ENCODE measurements at regions not wholly inside any gene's neighbourhood (a gene's known extent, or its start where the extent isn't known, plus 50 kb on each side); places are given as distances from the start of the nearest gene placed in this dataset.
"Not testable (repeated sequence)": the region's sequence is repeated elsewhere in the genome, so short reads cannot be mapped to it uniquely, and the experiment has no call there.

DNA sequence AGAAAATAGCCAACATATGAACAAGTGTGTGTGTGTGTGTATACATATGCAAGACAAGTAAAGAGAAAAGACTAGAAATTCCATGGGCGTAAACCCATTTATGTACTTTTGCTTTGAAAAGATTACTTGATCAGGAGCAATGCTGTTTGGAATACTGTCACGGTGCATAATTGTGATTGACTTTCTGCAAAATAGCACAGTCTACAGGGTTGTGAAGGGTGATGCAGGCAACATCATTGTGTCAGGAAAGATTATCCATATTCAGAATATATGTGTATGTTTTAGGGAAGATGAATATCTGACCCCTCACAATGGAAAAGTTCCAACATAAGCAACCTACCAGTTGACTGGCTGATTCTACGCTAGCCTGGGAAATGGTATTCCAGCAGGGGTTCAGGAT is 307.7 kb downstream of the JRKL start:
- DNase-seq (ENCODE audit: low spot score) = no peak

DNA sequence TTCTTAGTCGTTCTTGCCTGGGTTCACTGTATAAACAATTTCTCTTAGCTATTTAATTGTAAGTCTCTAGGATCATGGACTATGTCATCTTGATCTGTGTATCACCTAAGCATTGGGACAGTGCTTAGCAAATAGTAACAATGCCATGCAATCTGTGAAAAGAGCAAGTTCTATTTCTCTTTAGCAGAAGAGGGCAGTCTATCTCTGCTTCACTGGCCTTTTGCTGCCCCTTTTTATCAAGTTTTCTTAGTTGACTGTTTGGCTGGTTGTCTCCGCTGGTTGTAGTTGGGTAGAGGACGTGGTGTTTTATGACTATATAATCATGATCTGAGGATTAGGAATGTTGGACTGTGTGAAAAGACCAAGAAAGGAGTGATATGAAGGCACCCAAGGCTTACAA is 315.0 kb downstream of the JRKL start:
- no peak for DNase-seq (ENCODE audit: low spot score)

DNA sequence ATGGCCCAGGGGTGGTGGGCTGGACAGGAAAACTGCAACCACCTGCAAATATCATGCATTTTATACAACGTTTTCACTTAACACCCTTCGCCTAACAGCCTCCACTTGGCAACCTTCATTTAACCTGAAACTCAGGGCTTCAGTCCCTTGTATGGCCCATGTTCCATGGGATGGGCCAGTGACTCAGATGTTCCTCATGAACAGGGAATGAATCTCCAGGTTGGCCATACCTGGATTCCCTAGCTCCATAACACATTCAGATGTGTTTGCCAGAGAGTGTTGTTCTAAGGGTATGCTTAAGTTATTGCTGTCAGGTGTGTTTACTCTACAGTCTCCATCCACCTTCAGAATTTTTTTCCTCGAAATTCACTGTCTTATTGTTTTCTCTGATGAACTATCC is 316.9 kb downstream of the JRKL start:
- DNase-seq (ENCODE audit: low spot score) = no peak

DNA sequence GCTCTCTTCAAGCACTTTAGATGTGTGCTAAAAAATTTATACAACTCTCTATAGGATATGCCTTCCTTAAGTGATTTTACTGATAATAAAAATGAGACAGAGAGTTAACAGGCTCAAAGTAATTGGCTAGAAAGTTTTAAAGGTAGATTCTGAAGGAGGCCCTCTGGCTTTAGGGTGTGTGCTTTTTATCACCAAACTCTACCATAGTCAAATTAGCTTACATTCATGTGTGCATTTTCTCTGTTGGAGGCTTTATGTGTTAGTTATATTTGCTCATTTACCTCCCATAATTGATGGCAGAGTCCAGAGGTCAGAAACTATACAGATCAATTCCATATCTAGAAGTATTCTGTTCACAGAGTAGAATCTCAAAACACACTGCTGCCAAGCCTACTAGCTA is 317.5 kb downstream of the JRKL start:
- no peak for DNase-seq (ENCODE audit: low spot score)

DNA sequence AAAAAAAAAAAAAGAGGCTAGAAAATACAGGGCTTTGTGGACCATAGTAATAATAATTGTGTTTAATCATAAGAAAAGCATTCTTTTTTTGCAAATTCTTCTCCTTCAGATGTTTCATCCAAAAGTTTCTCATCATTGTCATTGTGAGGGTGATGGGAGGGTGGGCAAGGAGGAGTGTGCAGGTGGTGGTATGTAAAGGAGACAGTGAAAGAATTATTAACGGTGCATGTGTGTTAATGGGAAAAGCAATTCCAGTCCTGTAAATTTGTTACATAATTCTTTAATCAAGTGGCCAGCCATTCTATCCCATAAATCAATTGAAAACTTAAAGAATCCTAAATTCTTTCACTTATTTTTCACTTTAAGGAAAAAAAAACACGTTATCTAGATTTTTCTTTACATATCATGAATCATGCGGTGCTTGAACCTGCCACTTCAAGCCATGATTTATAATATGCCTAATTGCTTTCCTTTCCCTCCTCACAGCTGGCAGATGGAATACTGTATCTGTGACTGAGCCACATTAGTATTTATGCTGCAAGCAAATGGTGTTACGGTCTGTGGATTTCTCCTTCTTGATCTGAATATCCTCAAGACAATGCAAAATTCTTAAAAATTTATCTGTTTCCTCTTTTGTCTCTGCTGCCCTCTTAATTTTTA is 318.5 kb downstream of the JRKL start:
- no peak for DNase-seq (ENCODE audit: low spot score)

DNA sequence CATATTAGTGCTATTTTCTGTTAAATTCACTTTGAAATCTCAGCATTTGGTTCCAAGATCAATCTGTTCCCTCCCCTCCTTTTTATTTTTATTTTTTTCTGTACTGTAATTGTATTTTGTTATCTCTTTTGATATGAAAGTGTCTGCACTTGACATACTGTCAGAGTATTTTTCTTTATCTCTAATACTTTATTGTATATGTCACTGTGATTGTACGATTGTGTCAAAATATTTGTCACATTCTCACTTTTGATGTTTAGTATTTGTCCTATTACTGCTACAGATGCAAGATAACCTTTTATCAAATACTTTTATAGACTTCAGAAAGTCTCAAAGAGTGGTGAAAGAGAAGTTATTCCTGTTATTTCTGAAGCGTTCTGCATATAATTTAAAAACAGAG is 323.5 kb downstream of the JRKL start:
- no peak for DNase-seq (ENCODE audit: low spot score)

DNA sequence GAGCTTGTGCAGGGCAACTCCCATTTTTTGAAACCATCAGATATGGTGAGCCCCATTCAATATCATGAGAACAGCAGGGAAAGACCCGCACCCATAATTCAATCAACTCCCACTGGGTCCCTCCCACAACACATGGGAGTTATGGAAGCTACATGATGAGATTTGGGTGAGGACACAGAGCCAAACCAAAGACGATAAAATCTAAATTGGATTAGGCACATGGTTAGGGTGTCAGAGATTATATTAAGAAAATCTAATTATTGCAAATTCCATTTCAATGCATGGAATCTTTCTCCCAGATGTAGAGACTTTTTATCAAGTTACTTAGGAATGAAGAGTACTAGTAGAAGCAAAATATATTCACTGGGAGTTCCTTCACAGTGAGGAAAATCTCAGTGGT is 324.9 kb downstream of the JRKL start:
- no peak for DNase-seq (ENCODE audit: low spot score)

DNA sequence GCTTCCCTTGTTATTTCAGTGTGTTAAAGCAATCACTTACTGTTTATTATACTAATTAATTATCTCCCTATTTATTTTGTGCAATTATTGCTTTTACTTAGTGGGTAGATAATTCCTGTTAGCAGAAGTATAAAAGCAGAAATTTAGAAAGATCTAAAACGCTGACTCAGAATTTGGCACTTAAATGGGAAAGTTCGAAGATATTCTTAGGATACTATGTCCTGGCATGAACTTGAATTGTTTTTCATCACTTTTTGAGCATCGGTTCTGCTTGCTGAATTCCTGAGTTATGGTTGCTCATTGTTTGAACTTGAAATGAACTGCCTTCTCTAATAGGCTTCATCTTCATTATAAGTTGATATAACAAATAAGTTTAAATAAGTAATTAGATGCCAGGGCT is 325.4 kb downstream of the JRKL start:
- DNase-seq (ENCODE audit: low spot score) = no peak

DNA sequence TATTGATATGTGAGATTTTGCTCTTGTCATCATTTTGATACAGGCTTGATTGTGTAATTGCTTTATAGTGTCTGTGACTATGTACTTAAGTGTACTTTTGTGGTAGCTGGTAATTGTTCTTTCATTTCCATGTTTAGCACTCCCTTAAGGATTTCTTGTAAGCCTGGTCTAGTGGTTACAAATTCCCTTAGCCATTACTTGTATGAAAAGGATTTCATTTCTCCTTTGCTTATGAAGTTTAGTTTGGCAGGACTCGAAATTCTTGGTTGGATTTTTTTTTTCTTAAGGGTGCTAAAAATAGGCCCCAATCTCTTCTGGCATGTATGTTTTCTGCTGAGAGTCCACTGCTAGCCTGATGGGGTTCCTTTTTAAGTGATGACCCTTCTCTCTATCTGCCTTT is 346.8 kb downstream of the JRKL start:
- DNase-seq (ENCODE audit: low spot score) = no peak

DNA sequence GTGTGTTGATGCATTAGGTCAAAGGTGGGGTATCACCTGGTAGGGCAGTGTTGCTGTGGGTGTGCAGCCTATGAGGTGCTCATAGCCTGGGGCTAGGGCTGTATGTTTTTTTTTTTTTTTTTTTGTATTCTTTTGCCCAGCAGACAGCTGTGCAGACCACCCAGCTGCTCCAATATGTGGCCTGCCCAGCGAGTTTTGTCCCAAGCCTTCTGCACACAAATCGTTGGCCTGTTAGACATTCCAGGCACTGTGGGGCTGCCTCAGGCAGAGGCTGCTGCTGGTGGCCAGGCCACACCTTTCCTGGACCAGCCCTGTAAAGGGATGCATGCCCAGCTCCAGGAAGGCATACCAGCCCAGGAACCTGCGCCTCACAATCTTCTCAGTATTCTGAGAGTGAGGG is 348.5 kb downstream of the JRKL start:
- no peak for DNase-seq (ENCODE audit: low spot score)

DNA sequence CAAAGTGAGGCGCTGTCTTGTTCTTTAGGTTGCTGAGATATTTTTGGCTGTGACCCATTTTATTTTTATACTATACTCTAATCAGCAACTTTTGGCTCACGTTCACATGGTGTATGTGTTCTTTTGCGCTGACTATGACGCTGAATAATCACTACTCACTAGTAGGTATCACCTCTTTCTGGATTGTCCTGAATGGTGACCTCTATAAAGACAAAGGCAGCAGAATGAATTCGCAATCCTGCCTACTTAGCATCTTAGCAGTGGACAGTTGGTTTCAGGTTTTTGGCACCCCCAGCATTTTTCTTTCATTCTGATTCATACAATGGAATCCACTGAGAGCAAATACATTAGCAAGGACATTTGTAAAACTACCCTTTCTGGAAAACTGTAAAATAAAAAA is 351.3 kb downstream of the JRKL start:
- DNase-seq (ENCODE audit: low spot score) = no peak

DNA sequence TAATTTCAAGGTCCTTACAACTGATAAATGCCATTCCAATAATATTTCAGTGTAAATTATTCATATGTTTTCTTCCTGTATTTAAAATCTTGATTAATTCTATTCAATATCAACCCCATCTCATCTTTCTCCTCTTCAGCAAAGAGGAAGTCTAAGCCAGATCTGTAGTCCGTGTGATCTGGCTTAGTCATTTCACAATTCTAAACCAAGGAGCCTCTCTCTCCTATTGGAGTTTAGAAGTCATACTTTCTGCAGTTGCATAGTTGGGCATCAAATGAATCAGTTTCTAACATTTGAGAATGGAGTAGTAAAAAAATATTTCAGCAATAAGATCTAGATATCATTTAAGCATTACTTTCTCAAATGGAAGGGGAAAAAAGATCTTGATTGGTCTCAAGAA is 354.9 kb downstream of the JRKL start:
- DNase-seq (ENCODE audit: low spot score) = no peak

DNA sequence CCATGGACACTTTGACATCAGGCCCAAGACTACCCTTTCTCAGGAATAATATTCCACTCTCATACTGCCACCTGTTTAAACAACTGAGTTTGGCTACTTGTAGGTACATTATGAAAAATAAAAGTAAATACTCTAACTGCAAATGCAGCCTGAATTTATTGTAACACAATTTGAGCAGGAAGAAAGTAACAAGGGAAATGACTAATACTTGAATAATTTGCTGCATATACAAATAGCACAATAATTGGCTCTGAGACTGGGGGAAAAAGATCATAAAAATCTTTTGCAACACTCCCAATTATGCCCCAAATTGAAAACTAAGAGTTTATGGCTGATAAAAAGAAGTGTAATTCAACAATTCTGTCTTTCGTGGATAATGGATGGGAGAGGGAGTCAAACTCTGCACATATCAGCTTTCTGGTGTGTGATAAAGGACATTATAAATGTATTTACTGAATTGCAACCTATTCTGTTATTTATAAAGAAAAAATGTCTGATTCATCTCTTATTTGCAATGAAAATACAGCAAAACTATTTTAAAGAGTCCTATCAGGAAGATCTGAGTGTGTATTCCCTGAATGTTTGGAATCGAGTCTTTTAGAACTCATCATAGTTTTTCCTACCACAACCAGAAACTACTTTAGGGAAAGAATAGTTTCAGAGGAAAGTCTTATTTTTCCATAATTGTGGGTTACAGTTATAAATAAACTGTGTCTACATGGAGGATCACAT is 359.0 kb downstream of the JRKL start:
- no peak for DNase-seq (ENCODE audit: low spot score)

DNA sequence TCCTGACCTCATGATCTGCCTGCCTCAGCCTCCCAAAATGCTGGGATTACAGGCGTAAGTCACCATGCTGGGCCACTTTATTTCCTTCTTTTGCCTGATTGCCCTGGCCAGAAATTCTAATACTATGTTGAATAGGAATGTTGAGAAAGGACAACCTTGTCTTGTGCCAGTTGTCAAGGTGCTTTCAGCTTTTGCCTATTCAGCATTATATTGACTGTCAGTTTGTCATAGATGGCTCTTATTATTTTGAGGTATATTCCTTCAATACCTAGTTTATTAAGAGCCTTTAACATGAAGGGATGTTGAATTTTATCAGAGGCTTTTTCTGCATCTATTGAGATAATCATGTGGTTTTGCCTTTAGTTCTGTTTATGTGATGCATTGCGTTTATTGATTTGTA is 362.0 kb downstream of the JRKL start:
- DNase-seq (ENCODE audit: low spot score) = not testable (repeated sequence)

DNA sequence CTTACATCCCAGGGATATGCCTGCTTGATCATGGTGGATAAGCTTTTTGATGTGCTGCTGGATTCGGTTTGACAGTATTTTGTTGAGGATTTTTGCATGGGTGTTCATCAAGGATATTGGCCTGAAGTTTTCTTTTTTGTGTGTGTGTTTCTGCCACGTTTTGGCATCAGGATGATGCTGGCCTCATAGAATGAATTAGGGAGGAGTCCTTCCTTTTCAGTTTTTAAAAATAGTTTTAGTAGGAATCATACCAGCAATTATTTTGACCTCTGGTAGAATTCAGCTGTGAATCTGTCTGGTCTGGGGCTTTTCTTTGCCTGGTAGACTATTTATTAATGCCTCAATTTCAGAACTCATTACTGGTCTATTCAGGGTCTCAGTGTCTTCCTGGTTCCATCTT is 362.4 kb downstream of the JRKL start:
- no peak for DNase-seq (ENCODE audit: low spot score)

DNA sequence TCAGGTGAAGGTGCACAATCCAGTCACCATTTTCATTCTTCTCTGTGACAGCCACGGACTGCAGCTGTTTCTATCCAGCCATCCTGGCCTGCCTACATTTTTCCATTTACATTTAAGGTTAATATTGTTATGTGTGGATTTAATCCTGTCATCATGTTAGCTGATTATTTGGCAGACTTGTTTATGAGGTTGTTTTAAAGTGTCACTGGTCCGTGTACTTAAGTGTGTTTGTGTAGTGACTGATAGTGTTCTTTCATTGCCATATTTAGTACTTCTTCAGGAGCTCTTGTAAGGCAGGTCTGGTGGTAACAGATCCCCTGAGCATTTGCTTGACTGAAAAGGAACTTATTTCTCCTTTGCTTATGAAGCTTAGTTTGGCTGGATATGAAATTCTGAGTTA is 364.2 kb downstream of the JRKL start:
- no peak for DNase-seq (ENCODE audit: low spot score)

DNA sequence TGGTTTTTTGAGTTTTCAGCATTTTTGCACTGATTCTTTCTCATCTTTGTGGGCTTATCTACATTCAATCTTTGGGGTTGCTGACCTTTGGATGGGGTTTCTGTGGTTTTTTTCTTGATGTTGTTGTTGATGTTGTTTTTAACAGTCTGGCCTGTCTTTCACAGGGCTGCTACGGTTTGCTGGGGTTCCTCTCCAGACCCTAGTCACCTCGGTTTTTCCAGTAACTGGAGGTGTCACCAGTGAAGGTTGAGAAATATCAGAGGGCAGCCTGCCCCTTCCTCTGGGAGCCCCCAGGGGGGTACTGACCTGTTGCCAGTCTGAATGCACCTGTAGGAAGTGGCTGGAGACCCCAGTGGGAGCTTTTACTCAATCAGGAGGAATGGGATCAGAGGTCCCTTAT is 365.4 kb downstream of the JRKL start:
- DNase-seq (ENCODE audit: low spot score) = no peak

DNA sequence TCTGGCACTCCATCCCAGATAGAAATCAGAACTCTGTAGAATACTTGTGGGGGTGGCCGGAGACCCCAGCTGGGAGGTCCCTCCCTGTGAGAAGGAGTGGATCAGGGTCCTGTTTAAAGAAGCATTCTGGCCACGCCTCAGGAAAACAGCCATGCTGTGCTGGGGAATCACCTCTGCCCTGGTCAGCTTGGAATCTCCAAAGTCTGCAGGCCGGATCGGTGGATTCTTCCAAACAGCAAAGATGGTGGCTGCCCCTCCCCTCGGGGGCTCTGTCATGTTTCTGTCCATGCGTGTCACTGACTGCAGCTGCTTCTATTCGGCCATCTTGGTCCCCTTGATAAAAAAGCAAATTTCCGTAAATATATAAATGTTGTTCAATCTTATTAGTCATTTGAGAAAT is 365.9 kb downstream of the JRKL start:
- DNase-seq (ENCODE audit: low spot score) = no peak

DNA sequence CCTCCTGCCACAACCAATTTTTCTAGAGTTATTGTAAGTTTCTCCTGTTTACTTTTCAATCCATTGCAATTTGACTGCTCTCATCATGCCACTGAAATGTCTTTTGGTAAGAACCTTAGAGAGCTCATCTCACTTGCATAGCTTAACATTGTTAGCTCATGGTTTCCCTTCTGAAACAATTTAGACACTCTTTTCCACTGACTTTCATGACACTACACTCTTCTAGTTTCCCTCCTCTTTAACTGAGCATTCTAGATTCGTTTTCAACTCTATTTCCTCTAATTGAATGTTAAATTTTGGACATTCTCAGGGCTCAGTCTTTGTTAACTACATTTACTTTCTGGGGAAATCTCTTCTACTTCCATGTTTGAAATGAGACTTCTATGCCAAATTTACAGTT is 369.1 kb downstream of the JRKL start:
- no peak for DNase-seq (ENCODE audit: low spot score)

DNA sequence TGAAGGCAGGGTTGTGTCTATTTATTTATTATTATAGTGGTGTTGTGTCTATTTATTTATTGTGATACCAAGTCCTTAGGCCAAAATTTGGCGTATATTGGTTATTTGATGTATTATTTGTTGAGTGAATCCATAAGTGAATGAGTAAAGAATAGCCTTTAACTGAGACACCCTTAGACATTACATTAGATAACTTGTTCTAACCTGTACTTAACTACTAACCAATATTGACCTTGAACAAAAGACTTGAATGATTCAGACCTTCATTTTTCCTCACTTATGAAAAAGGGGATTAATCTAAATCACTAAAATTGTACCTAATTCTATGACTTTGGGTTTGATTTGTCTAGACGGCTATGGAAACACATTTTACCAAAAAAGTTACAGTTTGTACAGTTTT is 370.5 kb downstream of the JRKL start:
- DNase-seq (ENCODE audit: low spot score) = no peak

DNA sequence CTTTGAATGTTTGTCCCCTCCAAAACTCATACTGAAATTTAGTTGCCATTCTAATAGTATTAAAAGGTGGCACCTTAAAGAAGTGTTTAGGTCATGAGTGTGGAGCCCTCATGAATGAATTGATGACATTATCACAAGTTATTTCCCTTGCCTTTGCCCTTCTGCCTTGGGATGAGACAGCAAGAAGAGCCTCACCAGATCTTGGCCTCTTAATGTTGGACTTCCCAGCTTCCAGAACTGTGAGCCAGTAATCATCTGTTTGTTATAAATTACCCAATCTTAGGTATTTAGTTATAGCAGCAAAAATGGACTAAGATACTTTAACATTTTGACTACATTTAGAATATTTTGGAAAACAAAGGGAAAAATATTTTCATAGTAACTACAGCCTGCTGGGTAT is 371.0 kb downstream of the JRKL start:
- no peak for DNase-seq (ENCODE audit: low spot score)

DNA sequence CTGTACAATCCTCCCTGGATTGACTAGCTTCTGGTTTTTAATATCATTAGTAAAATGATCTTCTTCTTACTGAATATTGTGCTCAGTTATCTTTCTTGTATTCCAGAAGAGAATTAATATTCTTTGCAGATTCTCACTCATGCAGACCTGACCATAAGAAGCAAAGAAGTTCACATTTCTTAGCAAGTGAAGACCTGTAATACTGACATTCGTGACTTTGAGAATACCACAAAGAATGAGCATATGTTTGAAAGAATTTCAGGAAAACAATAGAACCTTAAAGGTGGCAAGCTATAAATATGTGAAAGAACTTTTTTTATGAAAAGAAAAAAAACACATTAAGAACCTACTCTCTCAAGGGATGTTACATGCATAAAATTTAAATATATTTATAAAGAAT is 371.6 kb downstream of the JRKL start:
- no peak for DNase-seq (ENCODE audit: low spot score)

DNA sequence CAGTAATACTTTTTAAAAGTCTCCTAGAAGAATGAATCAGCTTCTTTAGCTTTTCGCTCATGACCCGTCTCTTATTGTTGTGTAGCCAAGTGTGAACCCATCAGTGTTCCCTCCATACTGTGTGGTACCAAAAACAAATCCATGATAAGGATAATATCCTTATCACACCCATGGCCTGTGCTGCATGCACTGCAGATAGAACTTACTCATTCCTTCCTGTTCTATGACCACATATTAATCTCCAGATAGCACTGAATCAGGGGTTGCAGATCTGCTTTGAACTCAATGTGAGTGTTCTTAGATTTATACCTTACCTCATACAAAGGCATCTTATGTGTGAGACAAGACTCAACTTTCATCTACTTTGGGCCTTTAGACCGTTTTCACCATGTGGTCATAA is 373.4 kb downstream of the JRKL start:
- DNase-seq (ENCODE audit: low spot score) = no peak

DNA sequence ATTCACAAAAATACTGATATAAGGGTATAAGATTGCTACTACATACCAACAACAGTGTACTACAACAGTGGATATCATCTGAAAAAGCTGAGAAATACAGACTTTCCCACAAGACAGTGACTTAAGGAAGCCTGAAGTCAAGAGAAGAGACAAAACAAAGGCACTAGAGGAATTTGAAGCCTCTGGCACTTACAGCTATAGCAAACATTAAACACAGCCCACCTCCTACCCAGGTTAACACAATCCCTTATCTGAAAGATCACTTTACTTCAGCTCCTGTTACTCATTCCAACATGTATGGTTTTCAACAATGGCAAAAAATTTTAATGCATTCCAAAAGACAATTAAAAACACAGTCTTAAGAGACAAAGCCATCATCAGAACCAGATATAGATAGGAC is 388.5 kb downstream of the JRKL start:
- DNase-seq (ENCODE audit: low spot score) = no peak

Measured in HuH-7 (cell line).